ENCODE measurements at regions not wholly inside any gene's neighbourhood (a gene's known extent, or its start where the extent isn't known, plus 50 kb on each side); places are given as distances from the start of the nearest gene placed in this dataset.

DNA sequence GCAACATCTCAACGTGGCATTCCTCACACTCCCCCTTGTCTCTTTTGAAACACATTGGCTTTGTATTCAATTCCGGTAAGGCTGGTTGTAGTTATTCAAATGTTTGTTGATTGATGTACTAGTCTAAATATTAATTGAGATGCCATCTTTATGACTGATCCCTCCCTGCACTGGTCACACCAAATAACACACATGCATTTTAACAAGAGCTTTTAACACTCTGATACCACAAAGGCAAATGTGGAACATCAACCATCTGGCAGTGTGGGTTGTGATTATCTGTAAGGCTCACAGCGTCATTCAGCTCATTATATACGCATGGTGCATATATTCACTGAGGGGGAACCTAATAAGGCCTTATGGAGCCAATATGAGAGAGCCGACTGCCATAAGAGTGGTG is 305.0 kb downstream of the TENT4A start:
- no peaks in the 10 kb centered on the region for H3K27me3 Mint-ChIP-seq (ENCODE audit: low read depth)
- TF ChIP-seq, protein P1, sequence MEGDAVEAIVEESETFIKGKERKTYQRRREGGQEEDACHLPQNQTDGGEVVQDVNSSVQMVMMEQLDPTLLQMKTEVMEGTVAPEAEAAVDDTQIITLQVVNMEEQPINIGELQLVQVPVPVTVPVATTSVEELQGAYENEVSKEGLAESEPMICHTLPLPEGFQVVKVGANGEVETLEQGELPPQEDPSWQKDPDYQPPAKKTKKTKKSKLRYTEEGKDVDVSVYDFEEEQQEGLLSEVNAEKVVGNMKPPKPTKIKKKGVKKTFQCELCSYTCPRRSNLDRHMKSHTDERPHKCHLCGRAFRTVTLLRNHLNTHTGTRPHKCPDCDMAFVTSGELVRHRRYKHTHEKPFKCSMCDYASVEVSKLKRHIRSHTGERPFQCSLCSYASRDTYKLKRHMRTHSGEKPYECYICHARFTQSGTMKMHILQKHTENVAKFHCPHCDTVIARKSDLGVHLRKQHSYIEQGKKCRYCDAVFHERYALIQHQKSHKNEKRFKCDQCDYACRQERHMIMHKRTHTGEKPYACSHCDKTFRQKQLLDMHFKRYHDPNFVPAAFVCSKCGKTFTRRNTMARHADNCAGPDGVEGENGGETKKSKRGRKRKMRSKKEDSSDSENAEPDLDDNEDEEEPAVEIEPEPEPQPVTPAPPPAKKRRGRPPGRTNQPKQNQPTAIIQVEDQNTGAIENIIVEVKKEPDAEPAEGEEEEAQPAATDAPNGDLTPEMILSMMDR (IDR thresholded peaks at IDR 0.05) = no peak
- DNase-seq (ENCODE audit: low spot score) = no peak
- no peak overlapping the region for H3K4me3 Mint-ChIP-seq (ENCODE audit: unreplicated experiment)
- H3K9me3 Mint-ChIP-seq (ENCODE audit: low read depth) = peaks cover 24% of the 10 kb centered on the region
- H3K27ac Mint-ChIP-seq (ENCODE audit: unreplicated experiment) = no peak overlapping the region
- H3K36me3 Mint-ChIP-seq (ENCODE audit: low read depth) = no peaks in the 10 kb centered on the region
- no peaks in the 10 kb centered on the region for H3K4me1 Mint-ChIP-seq (ENCODE audit: low read depth)

DNA sequence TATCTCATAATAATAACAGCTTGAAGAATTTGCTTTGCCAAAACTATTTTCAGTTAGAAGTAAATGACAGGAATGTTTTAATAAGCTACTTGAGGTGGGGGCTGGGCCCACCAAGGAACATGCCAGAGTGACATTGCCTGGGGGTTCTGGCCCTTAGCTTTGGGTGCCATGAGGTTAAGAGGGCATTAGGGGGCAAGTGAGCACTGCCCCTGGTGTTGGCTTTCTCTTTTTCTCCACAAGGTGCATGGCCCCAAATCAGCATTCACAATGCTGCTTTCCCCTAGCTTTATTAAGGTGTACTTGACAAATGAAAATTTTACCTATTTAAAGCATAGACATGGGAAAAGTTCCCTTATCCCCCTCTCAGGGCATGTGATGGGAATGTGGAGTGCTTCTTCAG is 305.4 kb downstream of the TENT4A start:
- Mint-ChIP-seq H3K9me3 (ENCODE audit: low read depth) (peaks cover 26% of the 10 kb centered on the region), H3K36me3 (ENCODE audit: low read depth) (no peaks in the 10 kb centered on the region), H3K27me3 (ENCODE audit: low read depth) (no peaks in the 10 kb centered on the region), H3K4me3 (ENCODE audit: unreplicated experiment) (no peak overlapping the region), H3K27ac (ENCODE audit: unreplicated experiment) (no peak overlapping the region), H3K4me1 (ENCODE audit: low read depth) (no peaks in the 10 kb centered on the region)
- DNase-seq (ENCODE audit: low spot score) = no peak
- TF ChIP-seq, protein P1 (IDR thresholded peaks at IDR 0.05) = no peak

DNA sequence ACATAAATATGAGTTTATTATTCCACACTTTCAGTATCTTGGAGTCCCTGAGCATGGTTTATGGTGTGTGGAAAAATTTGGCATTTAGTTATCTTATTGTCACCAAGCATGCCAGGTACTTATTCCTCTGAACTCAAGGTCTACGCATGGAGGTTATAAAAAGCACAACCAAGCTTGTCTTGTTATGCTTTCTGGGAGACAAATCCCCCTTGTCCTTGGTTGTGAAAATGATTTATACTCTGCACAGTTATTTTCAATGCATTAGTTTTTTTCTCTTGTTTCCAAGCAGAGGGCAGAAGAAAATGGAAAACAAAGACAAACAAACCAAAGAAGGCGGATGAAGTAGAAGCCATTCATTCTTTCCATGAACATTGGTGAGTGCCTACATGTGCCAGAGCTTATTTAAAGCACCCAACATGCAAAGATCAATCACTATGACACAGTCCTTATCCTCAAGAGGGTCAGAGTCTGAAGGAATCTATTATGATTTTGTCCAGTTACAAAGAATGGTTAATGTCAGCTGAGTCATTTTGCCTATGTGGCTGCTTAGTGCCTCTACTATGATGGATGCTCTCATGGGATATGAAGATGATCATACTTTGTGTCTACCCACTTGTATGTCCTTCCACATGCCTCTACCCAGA is 323.1 kb downstream of the TENT4A start:
- no peak for DNase-seq (ENCODE audit: low spot score)
- Mint-ChIP-seq H3K27me3 (ENCODE audit: low read depth) (no peaks in the 10 kb centered on the region), H3K4me3 (ENCODE audit: unreplicated experiment) (no peak overlapping the region), H3K36me3 (ENCODE audit: low read depth) (no peaks in the 10 kb centered on the region), H3K4me1 (ENCODE audit: low read depth) (no peaks in the 10 kb centered on the region), H3K9me3 (ENCODE audit: low read depth) (peaks cover 5% of the 10 kb centered on the region), H3K27ac (ENCODE audit: unreplicated experiment) (no peak overlapping the region)
- TF ChIP-seq, protein P1 (IDR thresholded peaks at IDR 0.05) = no peak

DNA sequence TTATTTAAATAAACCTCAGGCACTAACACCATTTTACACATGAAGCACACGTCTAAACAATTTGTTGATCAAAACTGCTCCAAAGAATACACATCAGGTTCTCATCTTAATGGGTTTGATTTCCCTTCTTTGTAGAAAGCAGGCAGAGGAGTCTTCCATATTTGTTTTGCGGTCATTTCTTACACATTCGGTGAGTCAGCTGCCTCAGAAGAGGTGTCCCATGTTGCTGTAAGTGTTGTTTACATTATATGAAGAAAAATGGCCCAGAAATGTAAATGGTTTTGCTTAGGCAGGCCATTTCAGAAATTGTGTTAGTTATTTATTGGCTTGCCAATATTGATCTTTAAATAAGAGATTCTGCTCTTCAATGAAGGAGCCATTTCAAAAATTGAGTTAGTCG is 325.8 kb downstream of the TENT4A start:
- no peak for DNase-seq (ENCODE audit: low spot score)
- H3K27me3 Mint-ChIP-seq (ENCODE audit: low read depth) = no peaks in the 10 kb centered on the region
- TF ChIP-seq, protein P1 (IDR thresholded peaks at IDR 0.05) = no peak
- H3K4me1 Mint-ChIP-seq (ENCODE audit: low read depth) = no peaks in the 10 kb centered on the region
- peaks cover 11% of the 10 kb centered on the region for H3K9me3 Mint-ChIP-seq (ENCODE audit: low read depth)
- H3K27ac Mint-ChIP-seq (ENCODE audit: unreplicated experiment) = no peak overlapping the region
- no peak overlapping the region for H3K4me3 Mint-ChIP-seq (ENCODE audit: unreplicated experiment)
- no peaks in the 10 kb centered on the region for H3K36me3 Mint-ChIP-seq (ENCODE audit: low read depth)

DNA sequence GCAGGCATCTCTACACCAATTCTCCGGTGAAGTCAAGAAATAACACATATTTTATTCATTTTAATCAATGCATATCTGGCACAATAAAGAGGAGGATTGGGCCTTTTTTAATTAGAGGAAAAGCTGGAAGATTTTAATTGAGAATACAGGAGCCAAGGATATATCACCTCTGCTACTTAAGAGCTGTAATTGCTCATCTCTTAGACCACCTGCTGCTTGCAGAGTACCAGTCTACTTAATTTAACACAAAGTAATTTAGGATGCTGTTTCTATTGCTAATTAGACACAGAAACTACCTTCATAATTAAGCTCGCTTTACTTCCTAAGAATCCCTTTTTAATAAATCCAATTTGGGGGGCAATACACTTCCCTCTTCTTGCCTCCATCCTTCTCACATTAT is 326.9 kb downstream of the TENT4A start:
- peaks cover 11% of the 10 kb centered on the region for H3K9me3 Mint-ChIP-seq (ENCODE audit: low read depth)
- no peak overlapping the region for H3K4me3 Mint-ChIP-seq (ENCODE audit: unreplicated experiment)
- no peaks in the 10 kb centered on the region for H3K4me1 Mint-ChIP-seq (ENCODE audit: low read depth)
- TF ChIP-seq, protein P1 (IDR thresholded peaks at IDR 0.05) = no peak
- H3K27ac Mint-ChIP-seq (ENCODE audit: unreplicated experiment) = no peak overlapping the region
- H3K27me3 Mint-ChIP-seq (ENCODE audit: low read depth) = no peaks in the 10 kb centered on the region
- DNase-seq (ENCODE audit: low spot score) = no peak
- H3K36me3 Mint-ChIP-seq (ENCODE audit: low read depth) = no peaks in the 10 kb centered on the region
